Bronchial epithelial cell (primary cell): ENCODE measurements at regions not wholly inside any gene's neighbourhood (a gene's known extent, or its start where the extent isn't known, plus 50 kb on each side); places are given as distances from the start of the nearest gene placed in this dataset.
"Not testable (repeated sequence)": the region's sequence is repeated elsewhere in the genome, so short reads cannot be mapped to it uniquely, and the experiment has no call there.

Experiments used
- DNase-seq: peaks from one replicate; pipeline ENCODE4 v3.0.0-alpha.2; 2010; ENCODE audit warnings: low read depth
- FAIRE-seq: peaks from 2 replicates; lab custom pipeline; 2011; peaks lifted over from hg19 to GRCh38; lab: Jason Lieb, UNC
- H3K27me3 ChIP-seq: 2 replicates; pipeline ENCODE4 v1.5.1; 2011; ENCODE audit warnings: low read length; ENCODE audit not compliant: control insufficient read depth, insufficient read depth
- H3K36me3 ChIP-seq: 2 replicates; pipeline ENCODE4 v1.5.1; 2011; ENCODE audit warnings: low read length; ENCODE audit not compliant: control insufficient read depth, insufficient read depth
- H3K4me3 ChIP-seq: 2 replicates; pipeline ENCODE4 v1.5.1; 2011; ENCODE audit warnings: mild to moderate bottlenecking, low read depth, low read length, control low read depth
- CTCF ChIP-seq: IDR thresholded peaks from 2 replicates; pipeline ENCODE4 v1.5.1; 2011; ENCODE audit warnings: mild to moderate bottlenecking, moderate library complexity, low read length, control low read depth, inconsistent platforms; ENCODE audit not compliant: insufficient read depth, severe bottlenecking

DNA sequence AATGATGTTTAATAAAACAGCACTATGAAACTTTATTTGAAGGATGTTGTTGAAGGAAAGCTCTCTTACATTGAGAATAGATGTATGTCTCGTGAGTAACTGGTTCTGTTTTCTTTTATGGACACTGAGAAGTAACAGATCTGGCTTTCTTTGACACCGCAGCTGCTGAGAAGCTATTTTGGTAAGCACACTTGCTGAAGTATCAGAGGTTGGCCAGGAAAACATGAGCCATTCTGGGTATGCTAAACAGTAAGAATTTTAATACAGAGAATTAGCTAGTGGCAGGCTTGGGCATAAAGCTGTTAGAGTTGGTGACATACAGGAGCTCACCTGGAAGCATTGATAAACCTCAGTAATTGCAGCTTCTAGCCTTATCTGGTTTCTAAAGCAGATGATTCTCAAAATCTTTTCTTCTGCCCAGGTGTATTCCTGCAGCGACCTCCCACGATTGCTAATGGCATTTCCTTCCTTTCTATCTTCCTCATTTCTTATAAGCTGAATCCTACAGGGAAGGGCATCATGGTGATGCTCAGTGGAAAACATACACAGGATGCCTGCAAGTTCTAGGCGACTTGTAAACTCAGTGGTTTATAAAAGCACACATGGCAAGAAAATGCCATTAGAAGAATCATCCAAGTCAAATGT is 291.6 kb upstream of the SLC16A7 start:
- DNase-seq (no peak), FAIRE-seq (peak; percentile 70)
- no peak for TF ChIP-seq CTCF

DNA sequence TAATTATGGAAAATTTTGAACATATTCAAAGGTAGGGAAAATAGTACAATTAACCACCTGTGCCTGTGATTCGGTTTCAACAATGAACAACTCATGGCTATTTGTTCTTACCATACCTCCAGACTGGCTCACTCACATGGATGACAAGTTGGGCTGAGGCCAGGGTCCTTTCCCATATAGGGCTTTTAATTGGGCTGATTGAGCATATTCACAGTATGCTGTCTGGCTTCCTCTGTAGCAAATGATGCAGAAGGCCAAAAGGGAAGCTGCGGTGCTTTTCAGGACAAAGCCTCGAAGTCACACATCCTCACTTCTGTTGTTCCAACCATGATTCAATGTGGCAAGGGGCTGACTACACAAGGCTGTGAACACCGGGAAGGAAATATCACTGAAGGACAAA is 297.5 kb upstream of the SLC16A7 start:
- FAIRE-seq (no peak), DNase-seq (no peak)
- Histone ChIP-seq H3K4me3 (no peak overlapping the region), H3K27me3 (no peaks in the 10 kb centered on the region), H3K36me3 (no peaks in the 10 kb centered on the region)
- no peak for TF ChIP-seq CTCF

More for the DNA sequence above, 291.6 kb upstream of the SLC16A7 start:
- Histone ChIP-seq H3K36me3 (no peaks in the 10 kb centered on the region), H3K27me3 (no peaks in the 10 kb centered on the region), H3K4me3 (no peak overlapping the region)

DNA sequence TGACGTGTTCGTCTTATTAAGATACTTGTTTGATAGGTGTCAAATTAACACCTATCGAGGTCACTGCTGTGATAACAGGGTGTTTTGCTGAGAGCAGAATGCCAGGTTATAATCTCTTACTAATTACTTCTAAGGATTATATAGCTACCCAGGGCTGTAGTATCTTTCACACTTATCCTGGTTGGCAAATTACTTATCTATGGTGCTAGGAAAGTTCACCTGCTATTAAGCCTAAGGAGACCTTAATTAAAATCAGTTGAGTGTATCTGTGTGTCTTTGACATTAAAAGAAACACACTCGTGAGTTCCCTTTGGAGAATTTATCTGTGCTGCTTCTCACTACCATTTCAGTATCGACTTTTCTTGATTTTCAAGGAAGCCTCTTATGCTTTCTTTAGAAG is 301.6 kb upstream of the SLC16A7 start:
- H3K36me3 ChIP-seq = no peaks in the 10 kb centered on the region
- DNase-seq = no peak
- no peak overlapping the region for H3K4me3 ChIP-seq
- no peaks in the 10 kb centered on the region for H3K27me3 ChIP-seq
- no peak for TF ChIP-seq CTCF
- FAIRE-seq = no peak

DNA sequence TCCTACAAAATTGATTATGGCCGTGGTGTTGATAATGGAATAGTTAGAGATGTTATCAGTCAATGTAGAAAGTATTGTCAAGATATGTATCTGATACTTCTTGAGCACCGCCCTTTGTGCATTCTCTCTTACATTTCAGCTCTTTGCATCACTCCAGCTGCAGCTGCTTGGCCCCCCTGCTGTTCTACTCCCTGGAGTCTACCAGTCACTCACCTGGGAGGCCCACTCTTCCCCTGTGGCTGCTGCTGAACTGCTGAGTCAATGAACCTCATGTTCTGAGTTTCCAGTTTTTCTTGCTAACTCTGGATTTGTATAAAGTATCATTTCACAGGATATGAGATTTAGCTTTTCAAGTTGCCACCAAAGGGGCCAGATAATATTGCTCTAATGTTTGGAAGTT is 312.8 kb upstream of the SLC16A7 start:
- H3K36me3 ChIP-seq = no peaks in the 10 kb centered on the region
- H3K27me3 ChIP-seq = no peaks in the 10 kb centered on the region
- no peak overlapping the region for H3K4me3 ChIP-seq
- TF ChIP-seq CTCF = no peak
- FAIRE-seq (no peak), DNase-seq (no peak)

DNA sequence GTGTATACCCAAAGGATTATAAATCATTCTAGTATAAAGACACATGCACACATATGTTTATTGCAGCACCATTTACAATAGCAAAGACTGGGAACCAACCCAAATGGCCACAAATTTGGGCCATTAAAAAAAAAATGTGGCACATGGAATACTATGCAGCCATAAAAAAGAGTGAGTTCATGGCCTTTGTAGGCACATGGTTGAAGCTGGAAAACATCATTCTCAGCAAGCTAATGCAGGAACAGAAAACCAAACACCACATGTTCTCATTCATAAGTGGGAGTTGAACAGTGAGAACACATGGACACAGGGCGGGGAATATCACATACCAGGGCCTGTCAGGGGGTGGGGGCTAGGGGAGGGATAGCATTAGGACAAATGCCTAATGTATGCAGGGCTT is 322.3 kb upstream of the SLC16A7 start:
- not testable (repeated sequence) for H3K36me3 ChIP-seq, H3K27me3 ChIP-seq, DNase-seq, H3K4me3 ChIP-seq, FAIRE-seq

- Histone ChIP-seq H3K36me3 (no peaks in the 10 kb centered on the region), H3K27me3 (no peaks in the 10 kb centered on the region), H3K4me3 (no peak overlapping the region)
- TF ChIP-seq CTCF = no peak
- DNase-seq (no peak), FAIRE-seq (no peak)
Observed at GRCh38 chr12:59268295-59268809, 327.5 kb upstream of the SLC16A7 start.
